NCI-H748 (cell line): ENCODE measurements at regions not wholly inside any gene's neighbourhood (a gene's known extent, or its start where the extent isn't known, plus 50 kb on each side); places are given as distances from the start of the nearest gene placed in this dataset.

Experiments
- DNase-seq: peaks from one replicate; lab custom pipeline; 2025; ENCODE audit not compliant: unreplicated experiment; lab: John Stamatoyannopoulos, UW

DNA sequence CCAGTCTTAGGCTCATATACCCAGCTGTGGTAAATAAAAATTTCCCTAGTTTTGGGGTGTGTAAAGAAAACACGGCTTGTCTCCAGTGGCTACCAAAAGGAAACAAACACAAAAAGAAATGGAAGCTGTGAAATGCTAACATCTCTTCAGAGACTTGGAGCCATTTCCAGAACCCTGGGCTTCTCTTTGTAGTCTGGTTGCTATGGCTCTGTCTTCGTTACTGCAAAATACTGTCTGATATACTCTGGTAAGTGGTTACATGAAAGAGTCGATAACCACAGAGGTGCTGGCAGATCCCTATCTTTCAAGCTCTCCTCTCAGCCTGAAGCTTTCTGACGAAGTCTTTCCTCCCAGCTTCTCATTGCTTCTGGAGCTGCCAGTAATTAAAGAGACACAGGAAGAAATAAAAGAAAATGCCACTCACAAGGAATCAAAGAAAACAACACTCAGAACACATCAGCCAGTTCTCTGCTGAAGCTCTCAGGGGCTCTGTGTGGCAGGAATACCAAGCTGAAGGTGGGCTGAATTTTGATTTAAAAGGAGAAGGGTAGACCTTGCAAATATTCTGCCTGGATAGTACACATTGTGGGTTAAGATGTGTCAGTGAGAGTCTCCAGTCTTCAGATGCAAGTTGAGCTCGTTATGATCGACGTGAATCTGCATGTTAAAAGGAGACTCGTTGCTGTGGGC is 107.6 kb upstream of the FAM9C start:
- DNase-seq = peak; percentile 25

DNA sequence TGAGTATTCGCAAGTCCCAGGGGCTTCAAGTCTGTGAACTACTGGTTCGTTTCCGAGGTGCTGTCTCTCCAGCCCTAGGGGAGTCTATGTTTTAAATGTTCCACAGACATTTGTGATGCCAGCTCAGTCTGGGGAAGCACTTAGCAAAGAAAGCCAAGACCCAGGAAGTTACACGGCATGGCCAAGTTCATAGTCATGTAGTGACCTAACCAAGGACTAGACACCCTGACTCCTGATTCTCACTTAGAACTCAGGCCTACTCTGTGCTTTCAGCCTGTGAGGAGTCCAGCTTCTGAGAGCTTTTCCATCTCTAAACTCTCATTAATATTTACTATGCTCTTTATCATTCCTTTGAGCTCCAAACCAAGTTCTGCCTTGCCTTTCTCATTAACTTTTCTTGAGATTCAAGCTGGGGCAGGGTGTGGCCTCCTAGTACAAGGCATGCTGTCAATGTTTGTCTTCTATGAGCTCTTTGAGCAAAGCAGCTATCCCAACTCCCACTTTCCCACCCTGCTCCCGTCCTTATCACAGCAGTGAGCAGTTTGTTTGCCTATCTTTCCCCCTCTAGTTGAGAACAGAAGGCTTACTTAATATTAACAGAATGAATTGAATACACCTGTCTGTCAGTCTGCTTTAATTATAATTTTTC is 105.4 kb upstream of the FAM9C start:
- no peak for DNase-seq

DNA sequence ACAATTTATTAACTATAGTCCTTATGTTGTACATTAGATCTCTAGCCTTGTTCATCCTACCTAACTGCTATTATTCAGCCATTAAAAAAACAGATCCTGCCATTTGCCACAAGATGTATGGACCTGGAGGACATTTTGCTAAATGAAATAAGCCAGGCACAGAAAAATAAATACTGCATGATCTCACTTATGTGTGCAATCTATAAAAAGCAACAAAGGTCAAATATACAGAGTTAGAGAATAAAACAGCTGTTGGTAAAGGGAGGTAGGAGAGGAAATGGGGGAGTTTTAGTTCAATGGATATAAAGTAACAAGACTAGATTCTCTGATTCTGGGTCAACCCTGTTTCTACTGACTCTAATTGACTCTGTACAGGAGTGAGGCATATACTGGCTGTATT is 103.3 kb upstream of the FAM9C start:
- DNase-seq = no peak

DNA sequence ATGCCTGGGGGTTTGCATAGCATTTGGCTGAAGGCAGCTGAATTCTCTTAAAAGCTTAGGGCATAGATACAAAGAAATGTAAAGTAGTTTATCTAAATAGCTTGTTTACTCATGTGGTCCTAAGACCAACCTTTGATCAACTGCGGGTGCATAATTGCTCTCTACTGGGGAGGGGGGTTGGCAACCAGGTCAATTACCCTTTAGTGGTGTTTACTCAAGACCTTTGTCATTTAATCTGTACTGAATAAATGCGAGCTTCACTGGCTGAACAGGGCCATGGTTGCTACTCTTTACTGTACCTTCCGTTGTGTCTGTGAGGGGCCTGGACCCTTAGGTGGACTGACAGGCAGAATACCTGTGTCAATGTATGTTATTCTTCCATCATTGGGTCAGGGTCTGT is 102.7 kb upstream of the FAM9C start:
- DNase-seq = no peak

DNA sequence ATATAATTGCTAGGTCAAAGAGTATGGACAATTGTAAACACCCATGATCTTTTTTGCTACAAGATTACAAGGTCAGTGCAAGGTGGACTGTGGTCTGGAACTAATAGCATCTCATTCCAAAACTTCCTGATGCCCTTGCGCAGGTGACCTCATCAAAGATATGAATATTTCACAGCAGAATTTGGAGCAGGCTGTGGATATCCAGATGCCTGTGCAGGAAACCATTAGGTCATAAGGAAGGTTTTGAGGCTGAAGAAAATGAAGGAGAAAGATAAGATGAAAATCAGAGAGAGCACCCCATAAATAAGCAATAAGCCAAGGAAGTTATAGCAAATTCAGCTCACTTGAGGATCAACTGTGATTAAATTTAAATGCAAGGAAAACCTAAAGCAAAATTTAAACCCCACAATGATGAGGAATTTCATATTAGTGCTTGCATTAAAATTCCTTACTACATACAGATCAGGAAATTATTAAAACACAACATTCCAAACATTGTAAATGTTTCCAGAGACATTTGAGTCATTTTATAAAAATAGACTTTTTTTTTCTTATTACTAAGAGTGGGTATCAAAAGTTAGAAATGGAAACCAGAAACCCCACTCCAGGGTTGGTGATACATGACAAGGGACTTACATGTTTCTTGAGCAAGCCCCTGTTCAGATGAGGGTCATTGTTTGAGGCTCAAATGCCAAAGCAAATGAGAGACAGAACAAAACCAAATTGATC is 100.7 kb upstream of the FAM9C start:
- no peak for DNase-seq

DNA sequence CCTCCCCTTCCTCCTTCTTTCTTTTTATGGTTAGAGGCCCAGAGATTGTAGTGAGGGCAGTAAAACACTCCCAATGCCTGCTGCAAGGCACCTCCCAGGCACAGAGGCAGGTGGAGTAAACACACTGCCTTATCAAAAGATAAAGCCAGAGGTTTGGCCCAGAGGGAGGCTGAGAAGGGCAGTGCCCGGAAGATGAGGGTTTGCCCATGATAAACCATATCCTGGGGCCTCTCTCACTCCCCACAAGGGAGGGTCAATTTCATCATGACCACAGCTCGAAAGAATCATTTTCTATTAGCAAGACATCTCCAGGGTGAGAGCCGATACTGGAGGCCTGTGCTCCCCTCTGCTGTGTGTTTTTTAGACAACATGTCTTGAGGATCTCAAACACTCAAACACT is 98.5 kb upstream of the FAM9C start:
- no peak for DNase-seq

DNA sequence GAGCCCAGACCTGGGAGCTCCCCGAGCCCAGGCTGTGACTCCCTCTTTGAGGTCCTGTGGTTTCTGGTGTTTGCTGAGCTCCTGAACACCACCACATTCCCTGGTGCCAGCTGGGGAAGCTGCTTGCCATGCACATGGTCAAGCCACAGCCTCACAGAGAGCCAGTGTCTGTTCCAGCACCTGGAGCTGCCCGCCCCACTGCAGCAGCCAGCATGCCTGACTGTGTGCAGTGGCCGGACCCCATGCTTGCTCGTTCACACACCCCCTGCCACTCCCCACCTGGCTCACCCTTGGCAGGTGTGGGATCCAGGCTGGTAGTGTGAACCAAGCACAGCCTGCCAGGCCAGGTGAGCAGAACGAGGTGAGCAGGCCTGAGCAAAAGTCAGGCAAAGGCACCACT is 95.6 kb upstream of the FAM9C start:
- no peak for DNase-seq

DNA sequence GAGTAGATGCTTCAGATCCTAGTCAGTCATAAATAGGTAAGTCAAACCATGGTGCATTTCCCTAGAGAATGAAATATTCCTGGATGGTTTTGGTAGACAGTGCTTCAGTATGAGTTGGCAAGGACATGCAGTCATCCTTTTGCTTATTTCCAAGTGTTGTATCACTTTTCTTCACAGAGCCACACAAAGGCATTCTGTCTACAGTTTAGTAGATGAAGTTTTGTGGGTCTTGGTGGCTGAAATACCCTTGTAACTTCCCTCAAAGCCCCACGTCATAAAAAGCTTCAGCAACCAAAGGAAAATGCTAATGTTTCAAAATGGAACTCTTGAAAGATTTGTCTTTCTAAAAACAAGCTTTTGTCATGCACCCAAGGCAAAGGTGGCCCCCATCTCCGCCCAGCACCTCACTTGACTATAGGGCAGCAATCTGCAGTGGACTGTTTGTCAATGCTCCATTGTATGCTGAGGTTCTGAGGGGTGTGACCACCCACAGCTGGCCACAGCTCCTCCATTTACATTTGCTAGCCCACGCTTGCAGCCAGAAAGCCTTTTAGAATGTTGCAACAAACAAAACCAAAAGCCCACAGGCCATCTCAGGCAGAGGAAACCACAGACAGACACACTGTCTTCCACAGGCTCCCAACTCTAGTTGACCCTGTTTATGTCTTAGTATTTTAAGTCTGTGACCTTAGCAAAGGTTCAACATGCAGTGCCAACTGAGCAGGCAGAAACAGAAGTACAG is 87.1 kb upstream of the FAM9C start:
- DNase-seq = no peak

DNA sequence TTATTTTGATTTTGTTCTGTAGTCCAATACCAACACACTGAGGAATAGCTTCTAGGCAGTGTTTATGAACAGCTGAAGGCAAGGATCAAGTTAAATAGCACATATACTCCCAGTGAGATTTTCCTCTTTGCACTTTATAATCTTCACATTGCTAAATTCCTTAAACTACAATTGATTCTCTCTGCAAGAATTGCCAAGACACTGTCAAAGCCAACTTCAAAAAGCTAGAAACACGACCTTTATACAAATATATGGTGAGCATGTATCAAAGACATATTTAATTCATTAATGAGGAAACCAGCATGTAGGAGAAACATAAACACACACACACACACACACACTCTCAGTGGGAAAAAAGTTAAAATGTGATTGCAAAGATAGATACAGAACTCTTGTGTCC is 86.4 kb upstream of the FAM9C start:
- DNase-seq = no peak

DNA sequence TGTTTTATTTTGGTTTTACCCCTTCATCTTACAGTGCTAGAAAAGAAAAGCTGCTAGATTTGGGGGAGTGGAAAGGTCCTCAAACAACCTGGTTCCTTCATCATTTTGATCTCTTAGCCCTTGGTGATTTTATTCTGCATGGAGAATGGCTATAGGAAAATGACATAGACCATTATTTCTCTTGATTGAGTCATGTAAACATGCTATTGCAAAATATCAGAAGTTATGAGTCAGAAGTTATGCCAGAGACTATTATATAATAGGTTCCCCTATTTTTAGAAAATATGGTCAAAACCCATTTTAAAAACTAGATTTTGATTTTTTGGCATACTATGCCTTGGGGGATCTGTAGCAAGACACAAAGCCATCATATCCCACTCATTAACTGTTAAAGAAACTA is 83.7 kb upstream of the FAM9C start:
- no peak for DNase-seq

DNA sequence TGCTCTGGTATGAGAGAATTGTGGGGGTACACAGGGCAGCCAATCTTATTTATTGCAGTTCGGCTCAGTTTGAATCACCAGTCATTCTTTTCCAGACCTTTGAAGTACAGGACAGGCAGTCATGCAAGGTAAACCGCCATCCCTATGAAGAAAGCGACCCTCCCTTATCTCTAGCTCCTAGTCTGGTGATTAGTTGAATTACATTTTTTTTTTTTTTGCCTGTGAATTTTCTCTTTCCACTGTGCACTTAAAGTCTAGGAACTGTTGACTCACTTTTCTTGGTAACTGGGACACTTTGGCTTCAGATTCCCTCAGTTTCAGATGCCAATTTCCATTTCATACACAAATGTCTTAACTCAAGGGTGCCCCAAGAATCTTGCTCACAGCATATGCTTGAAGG is 82.4 kb upstream of the FAM9C start:
- DNase-seq = no peak

DNA sequence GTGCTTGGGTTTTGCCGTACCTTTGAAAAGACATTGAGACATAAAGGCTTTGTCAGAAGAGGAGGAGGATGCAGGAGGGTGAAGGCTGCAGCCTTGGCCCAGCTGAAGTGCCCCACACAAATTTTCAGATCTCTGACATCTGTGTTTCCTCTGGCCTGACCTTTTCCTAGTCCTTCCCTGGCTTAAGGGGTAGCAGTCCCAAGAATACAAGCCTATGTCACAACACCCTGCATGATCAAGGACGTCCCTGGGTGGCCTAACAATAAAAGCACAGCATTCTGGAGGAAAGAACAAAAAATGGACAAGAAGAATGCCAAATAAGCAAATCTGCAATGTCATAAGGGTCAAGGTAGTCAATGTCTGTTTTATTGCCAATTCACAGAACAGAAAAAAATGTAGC is 80.8 kb upstream of the FAM9C start:
- no peak for DNase-seq

DNA sequence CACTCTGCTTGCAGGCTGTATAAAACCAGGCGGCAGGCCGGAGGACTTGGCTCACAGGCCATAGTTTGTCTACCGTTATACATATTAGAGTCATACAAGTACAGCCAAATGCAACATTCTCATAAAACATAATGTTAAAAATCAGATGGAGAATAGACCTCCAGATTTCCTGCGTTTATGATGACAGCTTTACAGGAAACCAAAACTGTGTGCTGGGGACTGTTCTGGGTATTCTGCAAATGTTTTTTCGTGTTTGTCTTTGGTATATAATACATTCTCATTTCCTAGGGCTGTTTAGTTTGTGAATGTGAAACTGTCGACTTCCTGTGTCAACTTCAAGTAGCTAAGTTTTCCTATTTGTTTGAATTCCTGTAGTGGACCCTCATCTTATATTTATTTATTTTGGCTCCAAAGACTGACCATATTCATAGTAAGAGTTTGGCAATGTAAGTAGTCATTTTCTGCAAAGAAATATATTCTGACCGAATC is 79.5 kb upstream of the FAM9C start:
- no peak for DNase-seq

DNA sequence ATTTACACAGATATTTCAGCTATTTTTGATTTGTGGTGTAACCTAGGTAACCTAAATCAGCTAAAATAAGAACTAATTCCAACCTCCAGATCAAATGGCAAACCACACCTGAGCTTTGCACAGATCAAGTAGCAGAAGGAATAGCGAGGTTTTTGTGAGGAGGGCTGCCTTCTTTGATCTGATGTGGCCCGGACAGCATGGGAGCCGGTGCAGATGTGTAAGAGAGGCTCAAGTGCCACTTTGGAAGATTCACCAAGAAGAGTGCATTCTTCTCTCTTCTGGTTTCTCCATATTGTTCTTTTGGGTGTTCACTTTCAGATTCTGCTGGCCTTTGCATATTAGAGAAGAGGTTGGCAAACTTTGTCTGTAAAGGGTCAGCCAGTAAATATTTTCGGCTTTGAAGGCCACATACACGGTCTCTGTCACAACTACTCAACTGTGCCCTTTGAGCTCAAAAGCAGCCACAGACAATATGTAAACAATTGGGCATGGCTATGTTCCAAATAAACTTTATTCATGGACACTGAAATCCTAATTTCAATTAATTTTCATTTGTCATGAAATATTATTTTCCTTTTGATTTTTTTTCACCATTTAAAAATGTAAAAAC is 78.9 kb upstream of the FAM9C start:
- no peak for DNase-seq

DNA sequence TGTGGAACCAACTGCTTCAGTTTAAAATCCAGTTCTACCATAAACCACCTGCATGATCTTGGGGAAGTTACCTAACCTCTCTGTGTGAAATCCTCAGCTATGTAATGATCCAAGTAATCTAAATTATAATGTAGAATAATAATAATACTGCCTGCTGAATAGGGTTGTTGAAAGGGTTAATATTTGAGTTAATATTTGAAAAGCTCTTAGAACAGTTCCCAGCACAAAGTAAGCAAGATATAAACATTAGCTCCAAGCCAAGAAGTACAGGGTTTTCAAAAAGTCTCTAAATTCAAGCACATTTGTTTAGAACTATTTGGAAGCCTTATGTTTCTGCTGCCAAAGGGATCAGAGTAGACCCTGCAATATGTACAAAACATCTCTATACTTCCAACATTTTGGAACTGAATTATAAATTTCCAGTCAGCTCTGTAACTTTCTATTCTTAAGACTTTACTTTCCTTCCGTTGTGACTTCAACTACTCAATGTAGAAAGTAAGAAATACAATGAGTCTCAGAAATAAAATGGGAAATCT is 76.7 kb upstream of the FAM9C start:
- DNase-seq = no peak

DNA sequence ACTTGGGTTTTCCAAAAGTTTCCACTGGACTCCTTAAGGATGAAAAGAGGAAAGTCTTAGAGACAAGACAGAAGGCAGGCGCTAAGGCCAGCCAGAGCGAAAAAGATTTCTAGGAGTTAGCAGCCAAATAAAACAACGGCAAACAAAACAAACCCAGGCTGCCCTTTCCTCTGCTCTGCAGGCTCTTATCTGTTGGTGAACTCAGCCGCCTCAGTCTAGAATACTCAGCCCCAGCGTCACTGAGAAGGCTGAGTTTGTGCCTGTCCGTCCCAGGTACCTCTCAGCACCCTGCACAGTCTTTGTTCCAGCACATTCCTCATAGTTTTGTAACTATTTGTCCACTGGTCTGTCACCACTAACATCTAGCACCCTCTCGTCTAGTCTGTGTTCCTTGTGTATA is 75.6 kb upstream of the FAM9C start:
- DNase-seq = no peak

DNA sequence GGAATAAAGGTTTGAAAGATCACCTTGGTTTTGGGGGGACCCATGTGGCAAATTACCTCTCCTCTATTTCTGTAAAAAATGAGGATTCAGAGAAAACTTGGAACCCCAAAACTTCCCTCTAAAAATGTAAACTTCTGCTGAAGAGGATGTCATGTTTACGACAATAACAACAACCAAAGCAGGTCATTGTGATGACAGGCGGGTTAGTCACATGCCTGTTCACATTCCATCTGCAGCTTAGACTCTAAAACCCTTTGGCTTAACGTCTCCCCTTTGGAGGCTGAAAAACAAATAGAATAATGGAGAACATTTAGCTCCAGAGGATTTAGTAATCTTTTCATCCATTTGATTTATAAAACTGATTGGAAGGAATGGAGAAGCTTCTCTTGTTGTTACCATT is 75.0 kb upstream of the FAM9C start:
- no peak for DNase-seq

DNA sequence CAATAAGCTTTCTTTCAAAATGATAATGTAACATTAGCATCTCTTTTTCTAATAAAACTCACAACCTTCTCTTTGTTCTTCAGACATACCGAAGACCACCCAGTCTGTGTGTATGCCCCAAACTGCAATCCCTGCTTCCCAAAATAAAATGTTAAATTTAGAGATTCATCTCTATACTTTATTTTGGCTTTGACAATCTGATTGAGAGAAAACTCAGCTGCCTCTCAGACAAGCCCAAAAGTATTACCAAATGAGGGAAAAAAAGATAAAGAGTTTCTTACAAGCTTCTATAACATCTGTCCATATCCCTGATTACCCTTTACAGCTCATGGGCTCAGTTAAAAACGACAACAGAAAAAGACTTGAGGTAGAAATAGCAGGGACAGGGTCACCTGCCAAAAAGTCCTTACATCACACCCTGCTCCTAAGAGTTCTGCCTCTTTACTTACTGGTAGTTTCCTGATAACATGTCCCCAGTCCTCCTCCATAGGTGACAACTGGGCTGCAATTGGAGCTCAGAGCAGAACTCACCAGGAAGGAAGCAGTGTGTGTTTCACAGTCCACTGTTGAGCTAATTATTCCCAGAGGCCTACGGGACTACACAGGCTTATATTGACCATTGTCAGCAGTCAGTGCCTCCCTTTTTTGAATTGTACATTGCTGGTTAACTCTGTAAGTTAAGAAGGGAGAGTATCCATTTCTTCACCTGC is 70.9 kb upstream of the FAM9C start:
- DNase-seq = no peak

DNA sequence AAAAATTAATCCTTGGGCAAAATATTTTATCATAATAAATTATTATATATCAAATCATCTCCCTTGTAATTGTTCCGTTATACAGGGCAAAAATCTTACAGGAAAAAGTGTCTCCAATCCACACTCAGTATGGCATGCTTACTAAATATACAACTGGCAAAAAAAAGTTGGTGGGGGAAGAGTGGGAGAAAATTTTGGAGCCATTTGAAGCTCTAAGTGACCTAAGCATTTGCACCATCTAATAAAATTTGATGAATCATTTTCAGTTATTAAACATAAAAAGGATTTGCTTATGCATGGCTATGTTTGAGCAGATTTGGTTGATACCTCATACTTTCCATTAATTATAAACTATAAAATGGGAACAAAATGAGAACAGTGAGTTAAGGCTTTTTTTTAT is 68.1 kb upstream of the FAM9C start:
- DNase-seq = no peak
